ENCODE measurements at regions not wholly inside any gene's neighbourhood (a gene's known extent, or its start where the extent isn't known, plus 50 kb on each side); places are given as distances from the start of the nearest gene placed in this dataset.

DNA sequence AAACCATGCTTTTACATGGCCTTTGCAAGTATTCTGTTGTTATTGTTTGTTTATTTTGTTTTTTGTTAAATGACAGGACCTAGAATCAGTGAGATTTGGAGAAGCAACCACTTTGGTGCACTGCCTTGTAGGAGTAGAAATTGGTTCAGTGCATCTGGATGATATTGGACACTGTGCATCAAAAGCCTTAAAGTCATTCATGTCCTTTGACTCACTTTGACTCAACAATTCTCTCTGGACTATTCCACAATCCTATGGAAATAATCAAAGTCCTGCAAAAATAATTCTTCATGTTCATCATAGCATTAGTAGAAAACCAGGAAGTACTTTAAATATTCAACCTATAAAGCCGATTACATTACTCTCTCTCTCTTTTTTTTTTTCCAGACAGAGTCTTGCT is 224.8 kb downstream of the ABHD5 start:
- DNase-seq, result no peak
- TF ChIP-seq, protein P1, sequence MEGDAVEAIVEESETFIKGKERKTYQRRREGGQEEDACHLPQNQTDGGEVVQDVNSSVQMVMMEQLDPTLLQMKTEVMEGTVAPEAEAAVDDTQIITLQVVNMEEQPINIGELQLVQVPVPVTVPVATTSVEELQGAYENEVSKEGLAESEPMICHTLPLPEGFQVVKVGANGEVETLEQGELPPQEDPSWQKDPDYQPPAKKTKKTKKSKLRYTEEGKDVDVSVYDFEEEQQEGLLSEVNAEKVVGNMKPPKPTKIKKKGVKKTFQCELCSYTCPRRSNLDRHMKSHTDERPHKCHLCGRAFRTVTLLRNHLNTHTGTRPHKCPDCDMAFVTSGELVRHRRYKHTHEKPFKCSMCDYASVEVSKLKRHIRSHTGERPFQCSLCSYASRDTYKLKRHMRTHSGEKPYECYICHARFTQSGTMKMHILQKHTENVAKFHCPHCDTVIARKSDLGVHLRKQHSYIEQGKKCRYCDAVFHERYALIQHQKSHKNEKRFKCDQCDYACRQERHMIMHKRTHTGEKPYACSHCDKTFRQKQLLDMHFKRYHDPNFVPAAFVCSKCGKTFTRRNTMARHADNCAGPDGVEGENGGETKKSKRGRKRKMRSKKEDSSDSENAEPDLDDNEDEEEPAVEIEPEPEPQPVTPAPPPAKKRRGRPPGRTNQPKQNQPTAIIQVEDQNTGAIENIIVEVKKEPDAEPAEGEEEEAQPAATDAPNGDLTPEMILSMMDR (IDR thresholded peaks at IDR 0.05), result no peak
- Histone ChIP-seq H3K36me3 (no peaks in the 10 kb centered on the region), H3K9me3 (no peaks in the 10 kb centered on the region), H3K4me1 (peaks cover 0 to 2% of the 10 kb centered on the region in 2 donors), H3K4me3 (no peak overlapping the region), H3K27me3 (peaks cover 0 to 2% of the 10 kb centered on the region in 2 donors), H3K27ac (no peak overlapping the region)
- no peak for ATAC-seq
- intact Hi-C loops (cut with DNase I), result no loop called here

DNA sequence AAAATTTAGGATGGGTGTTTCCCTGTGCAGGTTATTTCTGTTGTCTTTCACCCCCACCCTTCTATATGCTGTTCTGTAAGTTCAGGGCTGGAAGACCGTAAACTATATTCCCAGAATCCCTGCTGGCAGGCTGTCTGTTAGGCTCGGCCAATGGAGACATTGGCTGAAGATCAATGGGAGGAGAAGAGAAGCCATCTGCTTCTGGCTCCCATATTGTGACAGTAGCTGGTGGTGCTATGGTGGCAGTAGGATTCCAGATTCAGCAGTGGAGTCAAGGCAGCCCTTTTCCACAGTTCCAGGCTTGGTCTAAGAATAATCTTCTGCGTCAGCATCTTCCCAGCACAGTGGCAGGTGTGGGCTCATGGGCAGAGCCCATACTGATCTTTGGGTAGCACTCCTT is 226.6 kb downstream of the ABHD5 start:
- intact Hi-C loops (cut with DNase I), result no loop called here
- Histone ChIP-seq H3K27ac (no peak overlapping the region), H3K4me3 (no peak overlapping the region), H3K9me3 (no peaks in the 10 kb centered on the region), H3K4me1 (peaks cover 0 to 2% of the 10 kb centered on the region in 2 donors), H3K27me3 (peaks cover 3 to 19% of the 10 kb centered on the region in 2 donors), H3K36me3 (no peaks in the 10 kb centered on the region)
- TF ChIP-seq, protein P1 (IDR thresholded peaks at IDR 0.05), result no peak
- ATAC-seq (no peak), DNase-seq (no peak)

DNA sequence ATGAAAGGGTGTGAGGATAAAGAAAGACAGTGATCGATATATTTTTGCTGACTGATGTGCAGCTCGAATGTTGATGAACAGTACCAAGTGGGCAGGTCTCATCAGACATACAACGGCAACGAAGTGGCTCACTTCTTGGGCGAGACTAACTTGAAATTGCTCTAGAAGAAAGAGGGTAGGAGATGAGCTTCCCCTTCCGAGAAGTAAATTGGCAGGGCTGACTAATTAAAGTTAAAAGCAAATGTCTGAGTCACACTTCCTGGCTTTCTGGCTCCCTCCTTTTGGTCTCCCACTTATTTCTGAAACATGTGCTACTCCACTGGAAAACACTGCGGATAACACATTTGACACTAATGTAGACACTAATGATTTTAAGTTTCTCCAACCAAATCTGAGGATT is 228.3 kb downstream of the ABHD5 start:
- no peaks in the 10 kb centered on the region for H3K36me3 ChIP-seq
- H3K27ac ChIP-seq, result no peak overlapping the region
- no peaks in the 10 kb centered on the region for H3K9me3 ChIP-seq
- ATAC-seq (no peak), DNase-seq (no peak)
- H3K27me3 ChIP-seq, result peaks cover 7 to 36% of the 10 kb centered on the region in 2 donors
- no peak overlapping the region for H3K4me3 ChIP-seq
- TF ChIP-seq, protein P1 (IDR thresholded peaks at IDR 0.05), result no peak
- peaks cover 0 to 2% of the 10 kb centered on the region in 2 donors for H3K4me1 ChIP-seq
- intact Hi-C loops (cut with DNase I), result no loop called here

DNA sequence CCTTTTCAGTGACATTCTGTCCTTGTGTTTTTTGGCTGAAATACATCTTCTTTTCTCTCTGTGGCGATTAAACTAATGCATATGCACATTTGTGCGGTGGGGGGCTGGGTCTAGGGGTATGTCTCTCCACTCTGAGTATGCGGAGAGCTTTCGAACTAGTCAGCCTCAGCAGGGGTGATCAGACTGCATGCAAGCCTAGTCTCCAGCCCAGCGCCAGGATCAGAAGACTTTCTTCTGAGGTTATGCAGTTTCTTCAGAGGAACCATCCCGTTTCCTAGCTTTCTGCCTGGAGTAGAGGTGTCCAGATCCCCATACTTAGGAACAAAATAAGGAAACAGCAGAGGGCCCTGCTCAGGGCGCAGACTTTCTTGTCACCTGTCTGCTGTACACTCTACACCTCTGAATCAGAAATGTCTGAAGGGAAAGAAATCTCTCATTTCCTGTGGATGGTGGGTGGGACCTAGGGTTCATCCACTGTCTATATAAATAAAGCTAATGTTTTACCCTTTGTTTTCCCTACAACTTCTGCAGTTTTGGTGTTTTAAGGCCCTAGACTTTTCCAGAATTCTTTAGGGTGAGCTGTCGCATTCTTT is 230.4 kb downstream of the ABHD5 start:
- Histone ChIP-seq H3K4me3 (no peak overlapping the region), H3K27ac (no peak overlapping the region), H3K9me3 (no peaks in the 10 kb centered on the region), H3K4me1 (peaks cover 0 to 2% of the 10 kb centered on the region in 2 donors), H3K36me3 (no peaks in the 10 kb centered on the region), H3K27me3 (peaks cover 7 to 48% of the 10 kb centered on the region in 2 donors)
- intact Hi-C loops (cut with DNase I), result no loop called here
- TF ChIP-seq, protein P1 (IDR thresholded peaks at IDR 0.05), result no peak
- ATAC-seq (no peak), DNase-seq (no peak)

DNA sequence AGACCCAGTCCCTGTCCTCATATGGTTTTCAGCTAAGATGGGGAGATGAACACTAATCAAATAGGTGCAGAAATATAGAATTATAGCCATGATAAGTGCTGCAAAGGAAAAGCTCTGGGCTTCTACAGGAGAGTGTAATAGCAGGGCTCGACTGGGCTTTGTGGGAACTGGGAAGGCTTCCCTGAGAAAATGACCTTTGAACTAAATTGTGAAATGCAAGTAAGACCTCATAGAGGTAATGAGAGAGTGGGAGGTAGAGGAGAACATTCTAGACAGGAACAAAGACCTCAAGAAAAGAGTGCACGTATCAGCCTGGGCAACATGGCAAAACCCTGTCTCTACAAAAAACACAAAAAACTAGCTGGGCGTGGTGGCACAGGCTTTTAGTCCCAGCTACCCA is 231.6 kb downstream of the ABHD5 start:
- TF ChIP-seq, protein P1 (IDR thresholded peaks at IDR 0.05), result no peak

More for the DNA sequence above, 231.6 kb downstream of the ABHD5 start:
- DNase-seq (no peak), ATAC-seq (no peak)
- no peak overlapping the region for H3K4me3 ChIP-seq
- H3K36me3 ChIP-seq, result no peaks in the 10 kb centered on the region
- no peaks in the 10 kb centered on the region for H3K9me3 ChIP-seq
- peaks cover 7 to 48% of the 10 kb centered on the region in 2 donors for H3K27me3 ChIP-seq
- intact Hi-C loops (cut with DNase I), result no loop called here
- H3K4me1 ChIP-seq, result peaks cover 0 to 2% of the 10 kb centered on the region in 2 donors
- H3K27ac ChIP-seq, result no peak overlapping the region
